ENCODE measurements at regions not wholly inside any gene's neighbourhood (a gene's known extent, or its start where the extent isn't known, plus 50 kb on each side); places are given as distances from the start of the nearest gene placed in this dataset.

DNA sequence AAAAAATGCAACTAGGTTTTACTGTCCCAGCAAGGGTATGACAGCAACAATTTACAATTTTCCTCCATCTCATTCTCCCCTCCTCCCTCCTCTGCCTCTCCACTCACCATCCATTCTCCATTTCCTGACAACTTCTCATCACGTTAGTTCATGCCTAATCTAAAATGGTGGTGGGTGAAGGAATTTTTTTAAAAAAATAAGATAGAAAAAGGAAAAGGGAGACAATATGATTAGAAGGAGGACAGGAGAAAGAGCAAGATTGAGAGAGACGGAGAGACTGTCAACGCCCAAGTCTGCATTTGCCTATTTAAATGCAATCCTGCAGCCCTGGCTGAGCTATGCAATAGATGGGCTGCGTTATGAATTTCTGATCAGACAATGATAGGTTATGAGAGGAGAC, 380.7 kb upstream of the PSMD7 start:
- TF ChIP-seq, protein P1, sequence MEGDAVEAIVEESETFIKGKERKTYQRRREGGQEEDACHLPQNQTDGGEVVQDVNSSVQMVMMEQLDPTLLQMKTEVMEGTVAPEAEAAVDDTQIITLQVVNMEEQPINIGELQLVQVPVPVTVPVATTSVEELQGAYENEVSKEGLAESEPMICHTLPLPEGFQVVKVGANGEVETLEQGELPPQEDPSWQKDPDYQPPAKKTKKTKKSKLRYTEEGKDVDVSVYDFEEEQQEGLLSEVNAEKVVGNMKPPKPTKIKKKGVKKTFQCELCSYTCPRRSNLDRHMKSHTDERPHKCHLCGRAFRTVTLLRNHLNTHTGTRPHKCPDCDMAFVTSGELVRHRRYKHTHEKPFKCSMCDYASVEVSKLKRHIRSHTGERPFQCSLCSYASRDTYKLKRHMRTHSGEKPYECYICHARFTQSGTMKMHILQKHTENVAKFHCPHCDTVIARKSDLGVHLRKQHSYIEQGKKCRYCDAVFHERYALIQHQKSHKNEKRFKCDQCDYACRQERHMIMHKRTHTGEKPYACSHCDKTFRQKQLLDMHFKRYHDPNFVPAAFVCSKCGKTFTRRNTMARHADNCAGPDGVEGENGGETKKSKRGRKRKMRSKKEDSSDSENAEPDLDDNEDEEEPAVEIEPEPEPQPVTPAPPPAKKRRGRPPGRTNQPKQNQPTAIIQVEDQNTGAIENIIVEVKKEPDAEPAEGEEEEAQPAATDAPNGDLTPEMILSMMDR (IDR thresholded peaks at IDR 0.05) = no peak
- TF ChIP-seq POLR2A (IDR thresholded peaks at IDR 0.05) = no peak

All from right lobe of liver (tissue), 4 donors.